K562 (cell line): ENCODE measurements at regions not wholly inside any gene's neighbourhood (a gene's known extent, or its start where the extent isn't known, plus 50 kb on each side); places are given as distances from the start of the nearest gene placed in this dataset.

Experiments used
- ATAC-seq: fragments of 200-7000 bp; cut with Tn5 transposase; 3 replicates; pipeline ENCODE4 v1.9.1; 2020; ENCODE audit warnings: moderate library complexity
- BruUV-seq: library from RNA; stranded (reverse); fragments of 400-500 nt; replicated peaks from 2 replicates; lab custom pipeline; 2021; lab: Mats Ljungman, UMichigan
- CTCF ChIA-PET: fragments of 300-600 bp; formaldehyde crosslinking; extraction: SDS; loops from one replicate; lab custom pipeline; 2021; ENCODE audit warnings: low intra/inter-chr PET ratio; lab: Yijun Ruan, JAX
- POLR2A ChIA-PET: fragments of 300-600, 350-650 bp; sonication (Branson Sonifier 250); formaldehyde crosslinking; extraction: SDS; loops from one replicate; lab custom pipeline; 2021; ENCODE audit warnings: antibody characterized with exemption, inconsistent platforms; lab: Yijun Ruan, JAX
- DNase-seq, 4 experiments: peaks; one replicate each; pipeline versions ENCODE4 v3.0.0 to v3.0.0-alpha.2; 2011 to 2018; ENCODE audit warnings: low spot score in 3 of 4, mixed read lengths in 3 of 4; ENCODE audit errors: extremely low read depth in 1 of 4
- FAIRE-seq: peaks from 2 replicates; lab custom pipeline; 2011; peaks lifted over from hg19 to GRCh38; lab: Jason Lieb, UNC
- H2AFZ ChIP-seq: 2 replicates; pipeline ENCODE4 v1.6.0; 2011; ENCODE audit warnings: low read depth, low read length, control low read depth, inconsistent platforms
- H3K27ac ChIP-seq: fragments of 200-600 bp; 3 replicates; pipeline ENCODE4 v1.8.0; 2011; ENCODE audit warnings: low read depth, mild to moderate bottlenecking, control low read depth, inconsistent platforms, low read length, moderate library complexity, mixed read lengths; ENCODE audit errors: extremely low read depth
- H3K27me3 ChIP-seq, 2 experiments: fragments of 300-600 bp in 1 of 2; 2 replicates in 1 of 2; 3 replicates in 1 of 2; pipeline versions ENCODE4 v1.6.0 to v1.8.0; 2011; ENCODE audit warnings: inconsistent platforms in 2 of 2, low read length in 2 of 2, mild to moderate bottlenecking in 1 of 2, mixed read lengths in 1 of 2, moderate library complexity in 1 of 2; ENCODE audit not compliant: control insufficient read depth in 2 of 2, insufficient read depth in 2 of 2
- H3K36me3 ChIP-seq: fragments of 300-600 bp; 3 replicates; pipeline ENCODE4 v1.8.0; 2011; ENCODE audit warnings: mild to moderate bottlenecking, low read length, inconsistent platforms; ENCODE audit not compliant: control insufficient read depth, insufficient read depth
- H3K4me1 ChIP-seq, 2 experiments: fragments of 200-600 bp in 1 of 2; replicated peaks in 1 of 2; 2 replicates in 1 of 2; 3 replicates in 1 of 2; pipeline versions ENCODE4 v1.5.1 to v1.8.0; 2011; ENCODE audit warnings: inconsistent platforms in 2 of 2, low read length in 2 of 2, mild to moderate bottlenecking in 1 of 2, mixed read lengths in 1 of 2, moderate library complexity in 1 of 2; ENCODE audit not compliant: control insufficient read depth in 2 of 2, insufficient read depth in 2 of 2
- H3K4me2 ChIP-seq: 2 replicates; pipeline ENCODE4 v1.6.1; 2011; ENCODE audit warnings: low read length, control low read depth, inconsistent platforms, mixed read lengths; ENCODE audit not compliant: insufficient read depth
- H3K4me3 ChIP-seq: fragments of 200-600 bp; sonication (generic), shearing (Covaris generic); 2 replicates; pipeline ENCODE4 v1.5.1; 2016; ENCODE audit warnings: control low read depth, inconsistent platforms
- H3K79me2 ChIP-seq: fragments of 200-600 bp; 3 replicates; pipeline ENCODE4 v1.8.0; 2011; ENCODE audit warnings: low read length, inconsistent platforms; ENCODE audit not compliant: control insufficient read depth, insufficient read depth
- H3K9ac ChIP-seq, 2 experiments: 2 replicates each; pipeline versions ENCODE4 v1.6.0 to v1.6.1; 2011; ENCODE audit warnings: low read depth in 2 of 2, low read length in 2 of 2, control low read depth in 1 of 2, inconsistent platforms in 1 of 2, mild to moderate bottlenecking in 1 of 2, mixed read lengths in 1 of 2; ENCODE audit not compliant: insufficient read depth in 1 of 2
- H3K9me1 ChIP-seq: one replicate; pipeline ENCODE4 v1.6.0; 2011; ENCODE audit warnings: inconsistent platforms, mild to moderate bottlenecking, low read length, moderate library complexity; ENCODE audit not compliant: control insufficient read depth, insufficient read depth
- H3K9me3 ChIP-seq: replicated peaks from 2 replicates; pipeline ENCODE4 v1.5.1; 2011; ENCODE audit warnings: low read depth, low read length, inconsistent platforms; ENCODE audit not compliant: control insufficient read depth, insufficient read depth
- H4K20me1 ChIP-seq: replicated peaks from 2 replicates; pipeline ENCODE4 v1.6.1; 2011; ENCODE audit warnings: low read length, inconsistent platforms, mixed read lengths; ENCODE audit not compliant: control insufficient read depth, insufficient read depth
- BRD9 ChIP-seq: fragments of 450-650 bp; IDR thresholded peaks from 2 replicates; pipeline ENCODE4 v1.6.1; 2018; ENCODE audit warnings: low read depth; ENCODE audit not compliant: partially characterized antibody
- WGBS: fragments of 100-300 bp; shearing (Covaris generic); methylation state at CpG from one replicate; pipeline ENCODE4 v1.1.6; 2016; ENCODE audit warnings: low coverage, mixed read lengths; ENCODE audit not compliant: insufficient coverage; ENCODE audit errors: missing lambda C conversion rate; 5-methylcytosine and 5-hydroxymethylcytosine counted together
- in situ Hi-C: fragments of 300-500 bp; cut with MboI; formaldehyde crosslinking; loops from 4 replicates; pipeline ENCODE4 v1.15.0; 2018; ENCODE audit warnings: inconsistent platforms, mixed read lengths
- intact Hi-C: fragments of 100-400 bp; cut with micrococcal nuclease; formaldehyde crosslinking; loops from 2 replicates; pipeline ENCODE4 v1.14.2; 2022
- TF ChIP-seq, protein P1 (sequence below): fragments of 450-650 bp; IDR thresholded peaks from 2 replicates; pipeline ENCODE4 v1.6.1; 2016; ENCODE audit warnings: low read depth

DNA sequence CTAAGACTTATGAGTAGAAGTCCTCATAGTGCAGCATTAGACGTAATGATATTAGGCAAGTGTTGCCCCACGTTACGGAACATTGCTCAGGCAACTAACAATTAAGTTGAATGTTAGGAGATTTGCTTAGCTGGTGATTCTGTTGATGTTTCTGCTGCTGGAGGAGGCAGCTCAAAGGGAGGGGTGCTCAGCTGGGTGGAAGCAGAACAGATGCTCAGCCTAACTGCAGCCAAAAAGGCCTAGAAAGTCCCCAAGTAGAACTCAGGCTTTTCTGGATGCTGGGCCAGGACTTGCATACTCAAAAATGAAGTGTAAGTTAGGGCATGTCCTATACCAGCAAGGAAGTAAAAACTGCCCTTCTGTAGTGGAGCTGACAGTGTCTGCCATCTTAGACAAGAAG is 201.4 kb downstream of the ADRA2A start:
- TF ChIP-seq, protein P1, sequence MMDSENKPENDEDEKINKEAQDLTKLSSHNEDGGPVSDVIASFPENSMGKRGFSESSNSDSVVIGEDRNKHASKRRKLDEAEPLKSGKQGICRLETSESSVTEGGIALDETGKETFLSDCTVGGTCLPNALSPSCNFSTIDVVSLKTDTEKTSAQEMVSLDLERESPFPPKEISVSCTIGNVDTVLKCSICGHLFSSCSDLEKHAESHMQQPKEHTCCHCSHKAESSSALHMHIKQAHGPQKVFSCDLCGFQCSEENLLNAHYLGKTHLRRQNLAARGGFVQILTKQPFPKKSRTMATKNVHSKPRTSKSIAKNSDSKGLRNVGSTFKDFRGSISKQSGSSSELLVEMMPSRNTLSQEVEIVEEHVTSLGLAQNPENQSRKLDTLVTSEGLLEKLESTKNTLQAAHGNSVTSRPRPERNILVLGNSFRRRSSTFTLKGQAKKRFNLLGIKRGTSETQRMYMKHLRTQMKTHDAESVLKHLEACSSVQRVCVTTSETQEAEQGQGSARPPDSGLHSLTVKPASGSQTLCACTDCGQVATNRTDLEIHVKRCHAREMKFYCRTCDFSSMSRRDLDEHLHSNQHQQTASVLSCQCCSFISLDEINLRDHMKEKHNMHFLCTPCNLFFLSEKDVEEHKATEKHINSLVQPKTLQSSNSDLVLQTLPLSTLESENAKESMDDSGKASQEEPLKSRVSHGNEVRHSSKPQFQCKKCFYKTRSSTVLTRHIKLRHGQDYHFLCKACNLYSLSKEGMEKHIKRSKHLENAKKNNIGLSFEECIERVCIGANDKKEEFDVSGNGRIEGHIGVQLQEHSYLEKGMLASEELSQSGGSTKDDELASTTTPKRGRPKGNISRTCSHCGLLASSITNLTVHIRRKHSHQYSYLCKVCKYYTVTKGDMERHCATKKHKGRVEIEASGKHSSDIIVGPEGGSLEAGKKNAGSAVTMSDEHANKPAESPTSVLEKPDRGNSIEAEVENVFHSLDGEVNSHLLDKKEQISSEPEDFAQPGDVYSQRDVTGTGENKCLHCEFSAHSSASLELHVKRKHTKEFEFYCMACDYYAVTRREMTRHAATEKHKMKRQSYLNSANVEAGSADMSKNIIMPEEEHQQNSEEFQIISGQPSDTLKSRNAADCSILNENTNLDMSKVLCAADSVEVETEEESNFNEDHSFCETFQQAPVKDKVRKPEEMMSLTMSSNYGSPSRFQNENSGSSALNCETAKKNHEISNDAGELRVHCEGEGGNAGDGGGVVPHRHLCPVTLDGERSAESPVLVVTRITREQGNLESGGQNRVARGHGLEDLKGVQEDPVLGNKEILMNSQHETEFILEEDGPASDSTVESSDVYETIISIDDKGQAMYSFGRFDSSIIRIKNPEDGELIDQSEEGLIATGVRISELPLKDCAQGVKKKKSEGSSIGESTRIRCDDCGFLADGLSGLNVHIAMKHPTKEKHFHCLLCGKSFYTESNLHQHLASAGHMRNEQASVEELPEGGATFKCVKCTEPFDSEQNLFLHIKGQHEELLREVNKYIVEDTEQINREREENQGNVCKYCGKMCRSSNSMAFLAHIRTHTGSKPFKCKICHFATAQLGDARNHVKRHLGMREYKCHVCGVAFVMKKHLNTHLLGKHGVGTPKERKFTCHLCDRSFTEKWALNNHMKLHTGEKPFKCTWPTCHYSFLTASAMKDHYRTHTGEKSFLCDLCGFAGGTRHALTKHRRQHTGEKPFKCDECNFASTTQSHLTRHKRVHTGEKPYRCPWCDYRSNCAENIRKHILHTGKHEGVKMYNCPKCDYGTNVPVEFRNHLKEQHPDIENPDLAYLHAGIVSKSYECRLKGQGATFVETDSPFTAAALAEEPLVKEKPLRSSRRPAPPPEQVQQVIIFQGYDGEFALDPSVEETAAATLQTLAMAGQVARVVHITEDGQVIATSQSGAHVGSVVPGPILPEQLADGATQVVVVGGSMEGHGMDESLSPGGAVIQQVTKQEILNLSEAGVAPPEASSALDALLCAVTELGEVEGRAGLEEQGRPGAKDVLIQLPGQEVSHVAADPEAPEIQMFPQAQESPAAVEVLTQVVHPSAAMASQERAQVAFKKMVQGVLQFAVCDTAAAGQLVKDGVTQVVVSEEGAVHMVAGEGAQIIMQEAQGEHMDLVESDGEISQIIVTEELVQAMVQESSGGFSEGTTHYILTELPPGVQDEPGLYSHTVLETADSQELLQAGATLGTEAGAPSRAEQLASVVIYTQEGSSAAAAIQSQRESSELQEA, result no peak
- TF ChIP-seq BRD9, result no peak
- ATAC-seq (no peak), FAIRE-seq (no peak), DNase-seq (no peak)
- Histone ChIP-seq H3K4me3 (no peak overlapping the region), H4K20me1 (no peaks in the 10 kb centered on the region), H3K4me1 (no peaks in the 10 kb centered on the region), H2AFZ (no peak overlapping the region), H3K27ac (no peak overlapping the region), H3K9me3 (no peaks in the 10 kb centered on the region), H3K79me2 (no peaks in the 10 kb centered on the region), H3K27me3 (no peaks in the 10 kb centered on the region), H3K36me3 (no peaks in the 10 kb centered on the region), H3K9ac (no peak overlapping the region), H3K4me2 (no peak overlapping the region), H3K9me1 (no peaks in the 10 kb centered on the region)
- 3% methylated on average over 3 of the region's 3 CpGs for WGBS
- in situ Hi-C loops, result no loop called here
- ChIA-PET CTCF (no interaction called here), POLR2A (no interaction called here)
- intact Hi-C loops, result no loop called here
- BruUV-seq, result no TSS peak
